Middle frontal gyrus (tissue), 1 donor: ENCODE measurements at regions not wholly inside any gene's neighbourhood (a gene's known extent, or its start where the extent isn't known, plus 50 kb on each side); places are given as distances from the start of the nearest gene placed in this dataset.

Experiments used
- DNase-seq: peaks from one replicate; pipeline ENCODE4 v3.0.0-alpha.2; 2015; ENCODE audit warnings: low spot score; ENCODE audit errors: extremely low spot score

- no peak for DNase-seq
Observed at GRCh38 chr12:118749646-118750045, 231.7 kb upstream of the SRRM4 start.

DNA sequence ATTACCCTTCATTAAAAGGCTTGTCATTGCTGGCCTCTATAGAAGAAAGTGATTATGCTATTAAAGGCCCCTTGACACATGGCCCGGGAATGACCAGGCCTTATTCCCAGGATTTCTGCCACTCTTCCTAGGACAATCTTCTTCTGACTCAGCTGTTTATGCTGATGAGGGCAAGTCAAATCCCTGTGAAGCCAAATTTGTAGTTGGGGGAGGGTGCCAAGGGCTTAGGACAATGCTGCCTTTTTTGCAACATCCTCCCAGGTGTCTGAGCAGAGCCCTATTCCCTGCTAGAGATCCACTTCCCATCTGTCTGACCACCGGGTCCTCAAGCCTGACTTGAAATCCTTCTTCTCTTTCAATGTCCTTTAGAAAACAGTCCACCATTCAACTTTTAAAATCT lies 230.7 kb upstream of the SRRM4 start:
- no peak for DNase-seq

GRCh38 chr12:118751355-118751754 lies 230.0 kb upstream of the SRRM4 start:
- no peak for DNase-seq

GRCh38 chr12:118760623-118761022 lies 220.7 kb upstream of the SRRM4 start:
- peak; percentile 36 for DNase-seq

DNA sequence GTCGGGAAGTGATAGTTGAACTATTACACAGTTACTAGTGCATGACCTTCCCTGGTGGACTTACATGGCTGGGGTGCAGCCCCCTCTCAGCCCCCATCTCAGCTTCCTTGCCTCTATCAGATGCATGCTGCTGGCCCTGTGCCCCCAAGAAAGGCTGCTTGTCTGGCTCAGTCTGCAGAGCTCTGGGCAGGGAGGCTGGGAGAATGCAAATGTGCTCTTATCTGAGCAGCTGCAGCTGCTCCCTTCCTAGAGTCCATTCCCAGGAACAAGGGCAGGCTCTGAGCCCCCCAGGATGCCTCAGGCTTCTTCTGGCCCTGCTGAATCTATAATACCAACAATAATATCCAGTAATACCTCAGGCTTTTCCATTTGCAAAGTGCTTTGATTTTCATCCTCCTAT lies 218.1 kb upstream of the SRRM4 start:
- DNase-seq: no peak

GRCh38 chr12:118773956-118774723 lies 207.2 kb upstream of the SRRM4 start:
- DNase-seq: peak; percentile 63

DNA sequence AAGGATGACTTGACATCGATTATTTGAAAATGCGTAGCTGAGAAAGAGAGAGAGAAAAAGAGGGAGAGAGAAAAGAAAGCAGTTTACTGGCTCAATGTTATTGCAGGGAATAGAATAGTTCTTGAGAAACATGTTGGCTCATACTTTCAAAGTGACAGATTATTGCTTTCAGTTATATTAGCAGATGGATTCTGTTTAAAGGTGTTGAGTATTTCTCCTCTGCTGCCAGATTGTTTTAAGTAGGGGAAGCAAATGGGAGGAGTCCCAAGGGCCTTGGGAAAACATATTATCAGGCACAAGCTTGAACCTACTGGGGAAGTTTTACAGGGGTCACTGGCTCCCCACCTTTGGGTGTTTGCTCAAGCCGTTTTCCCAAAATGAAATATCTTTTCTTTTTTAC lies 203.8 kb upstream of the SRRM4 start:
- no peak for DNase-seq

- no peak for DNase-seq
Observed at GRCh38 chr12:118778077-118778476, 203.3 kb upstream of the SRRM4 start.

GRCh38 chr12:118780939-118781338 lies 200.4 kb upstream of the SRRM4 start:
- DNase-seq: no peak

GRCh38 chr12:118781692-118782091 lies 199.6 kb upstream of the SRRM4 start:
- no peak for DNase-seq

DNA sequence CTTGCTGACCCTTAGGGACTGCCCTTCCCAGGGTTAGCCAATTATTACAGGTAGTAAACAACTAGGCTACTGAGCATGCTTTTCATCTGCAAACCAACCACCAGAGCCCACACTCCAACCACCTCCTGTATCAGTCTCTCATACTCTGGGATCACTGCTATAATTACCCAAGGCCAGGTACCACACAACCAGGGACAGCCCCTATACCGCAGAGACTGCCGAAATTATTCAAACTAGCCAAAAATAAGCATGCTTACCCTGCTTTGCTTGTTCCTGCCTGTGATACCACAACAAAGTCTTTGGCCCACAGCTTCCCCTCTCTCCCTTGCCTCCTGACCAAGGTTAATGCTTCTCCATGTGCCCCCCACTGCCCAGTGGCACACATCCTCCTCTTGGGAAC lies 197.6 kb upstream of the SRRM4 start:
- DNase-seq: no peak

GRCh38 chr12:118790578-118790977 lies 190.8 kb upstream of the SRRM4 start:
- no peak for DNase-seq

DNA sequence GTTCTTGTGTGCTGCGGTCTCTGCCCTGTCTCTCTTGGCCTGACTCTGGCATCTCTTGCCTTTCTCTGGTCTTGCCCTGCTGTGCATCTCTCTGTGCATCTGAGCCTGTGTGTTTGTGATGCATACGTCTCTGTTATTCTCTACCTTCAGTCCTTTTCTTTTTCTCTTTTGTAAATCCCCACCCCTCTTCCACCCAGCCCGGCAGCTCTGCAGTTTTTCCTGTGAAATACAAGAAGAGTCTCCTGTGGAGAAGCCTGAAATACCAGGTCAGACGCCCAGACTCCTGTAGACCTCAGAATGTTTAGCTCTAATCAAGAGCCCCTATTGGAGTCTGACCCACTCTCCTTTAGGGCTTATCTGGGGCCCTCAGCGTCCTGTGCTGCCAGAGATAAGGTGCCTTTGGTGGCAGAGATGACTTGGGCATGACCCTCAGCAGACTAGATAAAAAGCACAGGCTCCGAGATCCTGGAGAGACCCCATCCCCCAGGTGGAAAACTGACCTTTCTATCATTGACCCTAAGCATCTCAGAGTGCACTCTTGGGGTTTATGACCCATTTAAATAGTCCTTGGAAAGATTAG lies 167.5 kb upstream of the SRRM4 start:
- DNase-seq: no peak

DNA sequence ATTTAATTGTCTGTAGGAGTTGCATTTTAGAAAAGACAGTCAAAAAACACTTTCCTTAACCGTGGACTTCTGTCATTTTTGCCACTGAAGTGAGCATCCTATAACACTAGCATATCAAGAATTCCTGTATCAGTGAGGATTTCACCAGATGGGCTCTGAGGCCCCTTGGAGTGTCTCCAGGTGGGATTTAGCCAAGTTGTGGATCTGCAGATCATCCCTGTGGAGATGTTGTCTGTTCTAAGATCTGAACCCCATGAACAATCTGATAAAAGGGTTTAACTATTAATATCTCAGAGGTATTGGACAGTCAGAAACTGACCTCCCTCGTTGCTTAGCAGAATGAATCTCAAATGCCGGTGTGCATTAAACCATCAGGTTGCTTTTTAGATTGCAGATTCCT lies 165.0 kb upstream of the SRRM4 start:
- no peak for DNase-seq

DNA sequence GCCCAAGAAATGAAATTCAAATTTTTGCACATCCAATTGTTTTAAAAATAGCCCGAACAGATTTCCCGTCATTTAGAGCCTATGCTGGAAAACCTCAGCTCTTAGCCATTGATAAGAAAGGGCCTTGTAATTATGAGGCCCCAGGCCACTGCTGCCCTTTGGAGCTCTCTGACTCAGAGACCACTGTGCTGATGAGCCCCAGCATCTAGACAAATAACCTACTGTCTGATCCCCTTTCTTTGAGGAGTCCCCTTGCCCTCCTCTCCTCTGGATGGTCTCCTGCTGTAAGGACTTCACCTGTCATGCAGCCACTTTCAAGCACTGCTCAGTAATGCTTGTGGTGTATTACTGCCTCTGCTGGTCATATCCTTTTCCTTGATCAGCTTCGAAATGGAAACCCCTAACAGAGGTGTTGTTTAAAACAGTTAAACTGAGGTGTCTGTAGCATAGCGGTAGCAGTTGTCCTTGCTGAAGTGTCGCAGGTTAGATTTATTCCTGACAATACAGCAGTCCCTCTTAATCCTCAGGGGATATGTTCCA lies 159.9 kb upstream of the SRRM4 start:
- no peak for DNase-seq

DNA sequence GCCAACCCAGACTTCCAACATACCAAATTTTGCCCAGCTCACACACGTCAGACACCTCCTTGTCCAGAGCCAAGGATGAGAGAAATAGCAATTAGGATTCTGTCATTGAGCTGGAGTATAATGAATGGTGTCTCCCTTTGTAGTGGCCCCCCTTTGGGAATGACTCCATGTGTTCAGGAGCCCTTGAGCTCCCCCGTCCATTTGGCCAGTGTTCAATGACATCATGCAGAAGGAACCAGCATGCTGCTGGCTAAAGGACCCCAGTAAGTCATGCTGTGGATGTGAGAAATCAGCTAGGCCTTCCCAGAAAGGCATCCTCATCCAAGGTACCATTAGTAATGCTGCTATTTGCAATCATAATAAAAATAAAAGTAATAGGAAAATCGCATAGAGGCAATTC lies 158.8 kb upstream of the SRRM4 start:
- no peak for DNase-seq

DNA sequence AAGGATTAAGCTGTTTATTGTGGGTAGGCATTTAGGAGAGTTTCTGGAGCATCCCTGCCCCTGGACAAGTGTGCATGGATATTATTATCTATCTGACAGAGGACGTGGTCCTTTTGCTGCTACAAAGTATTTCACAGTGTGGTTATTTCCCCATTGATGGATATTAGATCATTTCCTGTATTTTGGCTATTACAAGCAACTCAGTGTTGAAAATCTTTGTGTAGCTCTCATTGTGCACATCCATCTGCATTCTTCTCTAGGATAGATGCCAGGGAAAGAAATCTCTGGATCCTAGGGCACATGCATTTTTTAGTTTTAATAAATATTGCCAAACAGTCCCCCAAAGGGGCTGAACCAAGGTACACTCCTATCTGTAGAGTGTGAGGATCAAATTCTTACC lies 154.3 kb upstream of the SRRM4 start:
- no peak for DNase-seq

DNA sequence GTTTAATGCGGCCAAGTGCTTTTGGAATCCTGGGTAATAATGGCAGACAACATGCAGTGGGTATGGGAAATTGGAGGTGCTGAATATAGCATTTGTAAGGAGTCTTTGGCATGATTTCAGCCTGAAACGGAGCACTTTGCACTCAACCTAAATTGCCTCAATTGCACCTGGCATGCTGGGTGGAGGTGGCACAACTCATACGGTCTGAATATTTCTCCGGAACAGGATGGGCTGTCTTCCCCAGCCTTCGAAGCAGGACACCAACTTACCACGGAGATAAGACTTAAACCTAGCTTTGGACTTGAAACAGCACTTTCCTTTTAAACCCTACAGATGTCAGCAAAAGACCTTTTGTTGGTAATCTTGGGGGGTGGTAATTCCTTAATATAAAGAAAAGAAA lies 153.7 kb upstream of the SRRM4 start:
- DNase-seq: no peak

- DNase-seq: peak; percentile 37
Observed at GRCh38 chr12:118830296-118830695, 151.0 kb upstream of the SRRM4 start.

- no peak for DNase-seq
Observed at GRCh38 chr12:118835926-118836325, 145.4 kb upstream of the SRRM4 start.

- DNase-seq: no peak
Observed at GRCh38 chr12:118840399-118840798, 140.9 kb upstream of the SRRM4 start.

DNA sequence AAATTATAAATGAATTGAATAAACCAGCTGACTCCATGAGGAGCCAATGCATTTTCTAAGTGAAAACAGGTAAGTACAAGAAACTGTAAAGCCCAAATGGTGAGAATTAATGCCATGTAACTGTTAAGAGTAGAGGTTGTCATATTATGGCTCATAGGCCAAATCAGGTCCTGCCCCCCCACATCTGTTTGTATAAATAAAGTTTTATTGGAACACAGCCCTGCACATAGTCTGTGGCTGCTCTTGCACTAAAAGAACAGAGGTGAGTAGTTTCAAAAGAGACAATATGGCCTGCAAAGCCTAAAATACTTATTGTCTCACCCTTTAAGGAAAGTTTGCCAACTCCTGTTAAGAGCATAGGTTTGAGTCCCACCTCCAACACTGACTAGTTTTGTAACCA lies 140.5 kb upstream of the SRRM4 start:
- DNase-seq: no peak

GRCh38 chr12:118841588-118841987 lies 139.8 kb upstream of the SRRM4 start:
- no peak for DNase-seq
